ENCODE measurements at regions not wholly inside any gene's neighbourhood (a gene's known extent, or its start where the extent isn't known, plus 50 kb on each side); places are given as distances from the start of the nearest gene placed in this dataset.

- Mint-ChIP-seq H3K36me3 (no peaks in the 10 kb centered on the region), H3K4me3 (no peak overlapping the region), H3K27ac (no peak overlapping the region), H3K27me3 (ENCODE audit: low read depth in 2 of 2) (peaks cover 0 to 3% of the 10 kb centered on the region in 2 donors), H3K9me3 (no peaks in the 10 kb centered on the region), H3K4me1 (peaks cover 5% of the 10 kb centered on the region in 2 donors)
- ATAC-seq (no peak), DNase-seq (no peak)
- TF ChIP-seq, protein P1, sequence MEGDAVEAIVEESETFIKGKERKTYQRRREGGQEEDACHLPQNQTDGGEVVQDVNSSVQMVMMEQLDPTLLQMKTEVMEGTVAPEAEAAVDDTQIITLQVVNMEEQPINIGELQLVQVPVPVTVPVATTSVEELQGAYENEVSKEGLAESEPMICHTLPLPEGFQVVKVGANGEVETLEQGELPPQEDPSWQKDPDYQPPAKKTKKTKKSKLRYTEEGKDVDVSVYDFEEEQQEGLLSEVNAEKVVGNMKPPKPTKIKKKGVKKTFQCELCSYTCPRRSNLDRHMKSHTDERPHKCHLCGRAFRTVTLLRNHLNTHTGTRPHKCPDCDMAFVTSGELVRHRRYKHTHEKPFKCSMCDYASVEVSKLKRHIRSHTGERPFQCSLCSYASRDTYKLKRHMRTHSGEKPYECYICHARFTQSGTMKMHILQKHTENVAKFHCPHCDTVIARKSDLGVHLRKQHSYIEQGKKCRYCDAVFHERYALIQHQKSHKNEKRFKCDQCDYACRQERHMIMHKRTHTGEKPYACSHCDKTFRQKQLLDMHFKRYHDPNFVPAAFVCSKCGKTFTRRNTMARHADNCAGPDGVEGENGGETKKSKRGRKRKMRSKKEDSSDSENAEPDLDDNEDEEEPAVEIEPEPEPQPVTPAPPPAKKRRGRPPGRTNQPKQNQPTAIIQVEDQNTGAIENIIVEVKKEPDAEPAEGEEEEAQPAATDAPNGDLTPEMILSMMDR (IDR thresholded peaks at IDR 0.05), result no peak
- H3K9me3 ChIP-seq (ENCODE audit: control insufficient read depth, insufficient read depth, low read length), result no peaks in the 10 kb centered on the region
- WGBS (ENCODE audit: insufficient coverage), result 92% methylated on average over 6 of the region's 7 CpGs
- H3K4me3 ChIP-seq (ENCODE audit: low read length), result no peak overlapping the region
- H3K4me1 ChIP-seq (ENCODE audit: control insufficient read depth, insufficient read depth, low read length), result no peaks in the 10 kb centered on the region
- no peaks in the 10 kb centered on the region for H3K27me3 ChIP-seq (ENCODE audit: control insufficient read depth, insufficient read depth, low read length)
- no peaks in the 10 kb centered on the region for H3K36me3 ChIP-seq (ENCODE audit: control insufficient read depth, insufficient read depth, low read length)
- H3K27ac ChIP-seq (ENCODE audit: low read length), result no peak overlapping the region
- intact Hi-C loops (cut with micrococcal nuclease), result no loop called here
Observed at GRCh38 chr3:57009802-57010201, 50.7 kb upstream of the SPATA12 start.

- Mint-ChIP-seq H3K27me3 (ENCODE audit: low read depth in 2 of 2) (peaks cover 0 to 3% of the 10 kb centered on the region in 2 donors), H3K9me3 (no peaks in the 10 kb centered on the region), H3K4me3 (no peak overlapping the region), H3K27ac (no peak overlapping the region), H3K36me3 (no peaks in the 10 kb centered on the region), H3K4me1 (peaks cover 5% of the 10 kb centered on the region in 2 donors)
- intact Hi-C loops (cut with micrococcal nuclease), result no loop called here
- H3K4me1 ChIP-seq (ENCODE audit: control insufficient read depth, insufficient read depth, low read length), result no peaks in the 10 kb centered on the region
- H3K4me3 ChIP-seq (ENCODE audit: low read length), result no peak overlapping the region
- no peak for DNase-seq
- no peak for ATAC-seq
- H3K27me3 ChIP-seq (ENCODE audit: control insufficient read depth, insufficient read depth, low read length), result no peaks in the 10 kb centered on the region
- TF ChIP-seq, protein P1 (IDR thresholded peaks at IDR 0.05), result no peak
- H3K9me3 ChIP-seq (ENCODE audit: control insufficient read depth, insufficient read depth, low read length), result no peaks in the 10 kb centered on the region
- H3K36me3 ChIP-seq (ENCODE audit: control insufficient read depth, insufficient read depth, low read length), result no peaks in the 10 kb centered on the region
- no peak overlapping the region for H3K27ac ChIP-seq (ENCODE audit: low read length)
- WGBS (ENCODE audit: insufficient coverage), result 92% methylated on average over 7 of the region's 7 CpGs
Observed at GRCh38 chr3:57009367-57009766, 51.1 kb upstream of the SPATA12 start.

- no peaks in the 10 kb centered on the region for H3K4me1 ChIP-seq (ENCODE audit: control insufficient read depth, insufficient read depth, low read length)
- no peak for DNase-seq
- H3K27ac ChIP-seq (ENCODE audit: low read length), result no peak overlapping the region
- no peak overlapping the region for H3K4me3 ChIP-seq (ENCODE audit: low read length)
- ATAC-seq, result peak in 1 of 3 donors; percentile 33
- H3K27me3 ChIP-seq (ENCODE audit: control insufficient read depth, insufficient read depth, low read length), result no peaks in the 10 kb centered on the region
- Mint-ChIP-seq H3K4me1 (peaks cover 5% of the 10 kb centered on the region in 2 donors), H3K27me3 (ENCODE audit: low read depth in 2 of 2) (peaks cover 0 to 3% of the 10 kb centered on the region in 2 donors), H3K4me3 (no peak overlapping the region), H3K27ac (no peak overlapping the region), H3K36me3 (no peaks in the 10 kb centered on the region), H3K9me3 (no peaks in the 10 kb centered on the region)
- intact Hi-C loops (cut with micrococcal nuclease), result no loop called here
- H3K9me3 ChIP-seq (ENCODE audit: control insufficient read depth, insufficient read depth, low read length), result no peaks in the 10 kb centered on the region
- TF ChIP-seq, protein P1 (IDR thresholded peaks at IDR 0.05), result no peak
- no peaks in the 10 kb centered on the region for H3K36me3 ChIP-seq (ENCODE audit: control insufficient read depth, insufficient read depth, low read length)
- 50% methylated on average over 18 of the region's 18 CpGs for WGBS (ENCODE audit: insufficient coverage)
Observed at GRCh38 chr3:57007521-57008460, 52.7 kb upstream of the SPATA12 start.

Data from natural killer cell (primary cell).